CD8-positive, alpha-beta memory T cell (primary cell): ENCODE measurements at regions not wholly inside any gene's neighbourhood (a gene's known extent, or its start where the extent isn't known, plus 50 kb on each side); places are given as distances from the start of the nearest gene placed in this dataset.
"Not testable (repeated sequence)": the region's sequence is repeated elsewhere in the genome, so short reads cannot be mapped to it uniquely, and the experiment has no call there.

ENCODE experiments used
- CTCF ChIA-PET: fragments of 350-600 bp; sonication (Branson Sonifier 250); formaldehyde crosslinking; loops from one replicate; lab custom pipeline; 2021; ENCODE audit warnings: antibody characterized with exemption; lab: Charles Lee
- POLR2A ChIA-PET: fragments of 350-600 bp; sonication (Branson Sonifier 250); formaldehyde crosslinking; loops from one replicate; lab custom pipeline; 2021; ENCODE audit warnings: antibody characterized with exemption; lab: Charles Lee
- DNase-seq, 5 donors: peaks; one replicate each; pipeline versions ENCODE4 v3.0.0 to v3.0.0-alpha.2; 2020 to 2022; ENCODE audit warnings: mixed read lengths in 1 of 5
- H3K27ac ChIP-seq: one replicate; pipeline ENCODE4 v1.7.0; 2013; ENCODE audit warnings: low read depth, mild to moderate bottlenecking, low read length, moderate library complexity
- H3K27me3 ChIP-seq: 2 replicates; pipeline ENCODE4 v1.7.0; 2013; ENCODE audit warnings: low read length, mild to moderate bottlenecking; ENCODE audit not compliant: insufficient read depth, poor library complexity, severe bottlenecking
- H3K36me3 ChIP-seq: 2 replicates; pipeline ENCODE4 v1.7.0; 2013; ENCODE audit warnings: mild to moderate bottlenecking, low read length, moderate library complexity; ENCODE audit not compliant: insufficient read depth
- H3K4me1 ChIP-seq: 2 replicates; pipeline ENCODE4 v1.7.0; 2013; ENCODE audit warnings: mild to moderate bottlenecking, low read length, moderate library complexity; ENCODE audit not compliant: insufficient read depth
- H3K4me3 ChIP-seq: 2 replicates; pipeline ENCODE4 v1.7.0; 2013; ENCODE audit warnings: mild to moderate bottlenecking, low read length
- H3K9me3 ChIP-seq: 2 replicates; pipeline ENCODE4 v1.7.0; 2013; ENCODE audit warnings: mild to moderate bottlenecking, low read length
- H3K27ac Mint-ChIP-seq, 8 donors: one replicate each; pipeline ENCODE4 v1.8.0; 2020 to 2021; ENCODE audit warnings: mixed read lengths in 8 of 8, mild to moderate bottlenecking in 6 of 8, inconsistent platforms in 3 of 8, moderate library complexity in 3 of 8
- H3K27me3 Mint-ChIP-seq, 2 donors: one replicate each; pipeline ENCODE4 v1.8.0; 2020 to 2021; ENCODE audit warnings: mixed read lengths in 2 of 2, mild to moderate bottlenecking in 1 of 2, moderate library complexity in 1 of 2
- H3K36me3 Mint-ChIP-seq, 3 donors: one replicate each; pipeline ENCODE4 v1.8.0; 2020 to 2021; ENCODE audit warnings: mixed read lengths in 3 of 3, inconsistent platforms in 1 of 3, mild to moderate bottlenecking in 1 of 3
- H3K4me1 Mint-ChIP-seq, 3 donors: one replicate each; pipeline ENCODE4 v1.8.0; 2020 to 2021; ENCODE audit warnings: mixed read lengths in 3 of 3, inconsistent platforms in 1 of 3, mild to moderate bottlenecking in 1 of 3
- H3K4me3 Mint-ChIP-seq, 7 donors: one replicate each; pipeline ENCODE4 v1.8.0; 2020 to 2021; ENCODE audit warnings: mixed read lengths in 7 of 7, mild to moderate bottlenecking in 6 of 7, moderate library complexity in 4 of 7, inconsistent platforms in 2 of 7
- H3K9me3 Mint-ChIP-seq, 5 donors: one replicate each; pipeline ENCODE4 v1.8.0; 2020 to 2022; ENCODE audit warnings: mixed read lengths in 5 of 5, mild to moderate bottlenecking in 3 of 5, moderate library complexity in 2 of 5, inconsistent platforms in 1 of 5

- Mint-ChIP-seq H3K4me1 (no peaks in the 10 kb centered on the region), H3K9me3 (peaks cover 0 to 2% (median 0%) of the 10 kb centered on the region in 5 donors), H3K36me3 (no peaks in the 10 kb centered on the region), H3K27me3 (peaks cover 0 to 5% of the 10 kb centered on the region in 2 donors), H3K27ac (no peak overlapping the region), H3K4me3 (no peak overlapping the region)
- no peaks in the 10 kb centered on the region for H3K27me3 ChIP-seq
- POLR2A ChIA-PET = no interaction called here
- H3K9me3 ChIP-seq = no peaks in the 10 kb centered on the region
- H3K27ac ChIP-seq = no peak overlapping the region
- DNase-seq = no peak
- CTCF ChIA-PET = no interaction called here
- H3K4me3 ChIP-seq = no peak overlapping the region
- H3K36me3 ChIP-seq = no peaks in the 10 kb centered on the region
- no peaks in the 10 kb centered on the region for H3K4me1 ChIP-seq
Measured at GRCh38 chr21:28473530-28474220, 519.0 kb downstream of the LTN1 start.

GRCh38 chr21:28472543-28472942, 520.1 kb downstream of the LTN1 start:
- CTCF ChIA-PET = not testable (repeated sequence)

GRCh38 chr21:28464988-28465387, 527.7 kb downstream of the LTN1 start:
- no peak overlapping the region for H3K27ac ChIP-seq
- no peaks in the 10 kb centered on the region for H3K27me3 ChIP-seq
- H3K36me3 ChIP-seq = no peaks in the 10 kb centered on the region
- no peaks in the 10 kb centered on the region for H3K9me3 ChIP-seq
- ChIA-PET CTCF (no interaction called here), POLR2A (no interaction called here)
- no peaks in the 10 kb centered on the region for H3K4me1 Mint-ChIP-seq
- H3K36me3 Mint-ChIP-seq = no peaks in the 10 kb centered on the region
- H3K4me3 Mint-ChIP-seq = no peak overlapping the region
- H3K27me3 Mint-ChIP-seq = peaks cover 2 to 4% of the 10 kb centered on the region in 2 donors
- DNase-seq = no peak
- H3K4me3 ChIP-seq = no peak overlapping the region
- no peaks in the 10 kb centered on the region for H3K4me1 ChIP-seq
- no peaks in the 10 kb centered on the region for H3K9me3 Mint-ChIP-seq
- no peak overlapping the region for H3K27ac Mint-ChIP-seq

More at GRCh38 chr21:28472543-28472942, 520.1 kb downstream of the LTN1 start:
- H3K4me1 ChIP-seq, H3K9me3 Mint-ChIP-seq, POLR2A ChIA-PET, H3K27me3 ChIP-seq, H3K27ac ChIP-seq, H3K4me3 ChIP-seq, H3K36me3 Mint-ChIP-seq, H3K4me1 Mint-ChIP-seq, H3K27ac Mint-ChIP-seq, H3K27me3 Mint-ChIP-seq, H3K4me3 Mint-ChIP-seq, H3K9me3 ChIP-seq, H3K36me3 ChIP-seq, DNase-seq: not testable (repeated sequence)

GRCh38 chr21:28464095-28464494, 528.6 kb downstream of the LTN1 start:
- ChIA-PET CTCF (no interaction called here), POLR2A (no interaction called here)
- Histone ChIP-seq H3K9me3 (no peaks in the 10 kb centered on the region), H3K27me3 (no peaks in the 10 kb centered on the region), H3K4me3 (no peak overlapping the region), H3K4me1 (no peaks in the 10 kb centered on the region), H3K27ac (no peak overlapping the region), H3K36me3 (no peaks in the 10 kb centered on the region)
- Mint-ChIP-seq H3K27me3 (peaks cover 2 to 4% of the 10 kb centered on the region in 2 donors), H3K9me3 (no peaks in the 10 kb centered on the region), H3K36me3 (no peaks in the 10 kb centered on the region), H3K4me3 (no peak overlapping the region), H3K4me1 (no peaks in the 10 kb centered on the region), H3K27ac (no peak overlapping the region)
- no peak for DNase-seq

GRCh38 chr21:28459193-28459592, 533.5 kb downstream of the LTN1 start:
- ChIA-PET CTCF (no interaction called here), POLR2A (no interaction called here)
- DNase-seq = no peak
- no peak overlapping the region for H3K27ac Mint-ChIP-seq
- no peaks in the 10 kb centered on the region for H3K27me3 Mint-ChIP-seq
- no peak overlapping the region for H3K4me3 Mint-ChIP-seq
- Histone ChIP-seq H3K4me1 (no peaks in the 10 kb centered on the region), H3K36me3 (no peaks in the 10 kb centered on the region), H3K27me3 (no peaks in the 10 kb centered on the region), H3K9me3 (no peaks in the 10 kb centered on the region), H3K27ac (no peak overlapping the region), H3K4me3 (no peak overlapping the region)
- H3K4me1 Mint-ChIP-seq = peaks cover 0 to 8% (median 8%) of the 10 kb centered on the region in 3 donors
- no peaks in the 10 kb centered on the region for H3K36me3 Mint-ChIP-seq
- H3K9me3 Mint-ChIP-seq = no peaks in the 10 kb centered on the region

GRCh38 chr21:28458446-28458845, 534.2 kb downstream of the LTN1 start:
- Histone ChIP-seq H3K27me3 (no peaks in the 10 kb centered on the region), H3K4me3 (no peak overlapping the region), H3K27ac (no peak overlapping the region), H3K4me1 (no peaks in the 10 kb centered on the region), H3K9me3 (no peaks in the 10 kb centered on the region), H3K36me3 (no peaks in the 10 kb centered on the region)
- H3K4me3 Mint-ChIP-seq = no peak overlapping the region
- CTCF ChIA-PET = no interaction called here
- POLR2A ChIA-PET = no interaction called here
- H3K36me3 Mint-ChIP-seq = no peaks in the 10 kb centered on the region
- H3K4me1 Mint-ChIP-seq = peaks cover 0 to 8% (median 8%) of the 10 kb centered on the region in 3 donors
- H3K27ac Mint-ChIP-seq = no peak overlapping the region
- no peak for DNase-seq
- no peaks in the 10 kb centered on the region for H3K9me3 Mint-ChIP-seq
- H3K27me3 Mint-ChIP-seq = no peaks in the 10 kb centered on the region

GRCh38 chr21:28455253-28455600, 537.5 kb downstream of the LTN1 start:
- H3K4me3 Mint-ChIP-seq = no peak overlapping the region
- Histone ChIP-seq H3K36me3 (no peaks in the 10 kb centered on the region), H3K27ac (no peak overlapping the region), H3K4me1 (no peaks in the 10 kb centered on the region), H3K9me3 (no peaks in the 10 kb centered on the region), H3K27me3 (no peaks in the 10 kb centered on the region), H3K4me3 (no peak overlapping the region)
- no peak overlapping the region for H3K27ac Mint-ChIP-seq
- POLR2A ChIA-PET = no interaction called here
- no peak for DNase-seq
- no peaks in the 10 kb centered on the region for H3K36me3 Mint-ChIP-seq
- no peaks in the 10 kb centered on the region for H3K27me3 Mint-ChIP-seq
- H3K4me1 Mint-ChIP-seq = peaks cover 0 to 8% (median 8%) of the 10 kb centered on the region in 3 donors
- CTCF ChIA-PET = no interaction called here
- H3K9me3 Mint-ChIP-seq = no peaks in the 10 kb centered on the region

GRCh38 chr21:28454564-28455252, 538.0 kb downstream of the LTN1 start:
- Histone ChIP-seq H3K27me3 (no peaks in the 10 kb centered on the region), H3K36me3 (no peaks in the 10 kb centered on the region), H3K4me3 (no peak overlapping the region), H3K27ac (no peak overlapping the region), H3K4me1 (no peaks in the 10 kb centered on the region), H3K9me3 (no peaks in the 10 kb centered on the region)
- Mint-ChIP-seq H3K27ac (no peak overlapping the region), H3K36me3 (no peaks in the 10 kb centered on the region), H3K27me3 (no peaks in the 10 kb centered on the region), H3K4me3 (no peak overlapping the region), H3K9me3 (no peaks in the 10 kb centered on the region), H3K4me1 (peaks cover 0 to 8% (median 8%) of the 10 kb centered on the region in 3 donors)
- ChIA-PET CTCF (no interaction called here), POLR2A (no interaction called here)
- DNase-seq = no peak
